ENCODE measurements at regions not wholly inside any gene's neighbourhood (a gene's known extent, or its start where the extent isn't known, plus 50 kb on each side); places are given as distances from the start of the nearest gene placed in this dataset.
"Not testable (repeated sequence)": the region's sequence is repeated elsewhere in the genome, so short reads cannot be mapped to it uniquely, and the experiment has no call there.

- DNase-seq = not testable (repeated sequence)
Observed at GRCh38 chr2:37722971-37723370, 51.5 kb upstream of the CDC42EP3 start.

- DNase-seq = no peak
Observed at GRCh38 chr2:37730037-37730818, 58.8 kb upstream of the CDC42EP3 start.

- not testable (repeated sequence) for DNase-seq
Observed at GRCh38 chr2:37732412-37732811, 61.0 kb upstream of the CDC42EP3 start.

GRCh38 chr2:37733251-37733650 is 61.8 kb upstream of the CDC42EP3 start:
- DNase-seq = no peak

- DNase-seq = not testable (repeated sequence)
Observed at GRCh38 chr2:37733955-37734354, 62.5 kb upstream of the CDC42EP3 start.

GRCh38 chr2:37734891-37735523 is 63.6 kb upstream of the CDC42EP3 start:
- DNase-seq = not testable (repeated sequence)

- not testable (repeated sequence) for DNase-seq
Observed at GRCh38 chr2:37735524-37735910, 64.1 kb upstream of the CDC42EP3 start.

GRCh38 chr2:37737507-37737906 is 66.1 kb upstream of the CDC42EP3 start:
- DNase-seq = no peak

- no peak for DNase-seq
Observed at GRCh38 chr2:37738266-37738885, 66.9 kb upstream of the CDC42EP3 start.

GRCh38 chr2:37739153-37739552 is 67.7 kb upstream of the CDC42EP3 start:
- DNase-seq = no peak

GRCh38 chr2:37740164-37740739 is 68.8 kb upstream of the CDC42EP3 start:
- DNase-seq = no peak

- DNase-seq = no peak
Observed at GRCh38 chr2:37742286-37742685, 70.8 kb upstream of the CDC42EP3 start.

GRCh38 chr2:37744010-37744409 is 72.6 kb upstream of the CDC42EP3 start:
- DNase-seq = no peak

- not testable (repeated sequence) for DNase-seq
Observed at GRCh38 chr2:37744961-37745360, 73.5 kb upstream of the CDC42EP3 start.

- DNase-seq = not testable (repeated sequence)
Observed at GRCh38 chr2:37746011-37746410, 74.6 kb upstream of the CDC42EP3 start.

- DNase-seq = no peak
Observed at GRCh38 chr2:37746883-37747282, 75.4 kb upstream of the CDC42EP3 start.

- no peak for DNase-seq
Observed at GRCh38 chr2:37748541-37748940, 77.1 kb upstream of the CDC42EP3 start.

GRCh38 chr2:37750286-37750685 is 78.8 kb upstream of the CDC42EP3 start:
- DNase-seq = not testable (repeated sequence)

GRCh38 chr2:37752766-37753165 is 81.3 kb upstream of the CDC42EP3 start:
- no peak for DNase-seq

GRCh38 chr2:37753758-37754157 is 82.3 kb upstream of the CDC42EP3 start:
- DNase-seq = no peak

- DNase-seq = not testable (repeated sequence)
Observed at GRCh38 chr2:37755961-37756559, 84.6 kb upstream of the CDC42EP3 start.

GRCh38 chr2:37757456-37757855 is 86.0 kb upstream of the CDC42EP3 start:
- not testable (repeated sequence) for DNase-seq

GRCh38 chr2:37758141-37758601 is 86.7 kb upstream of the CDC42EP3 start:
- DNase-seq = not testable (repeated sequence)
